ENCODE measurements at regions not wholly inside any gene's neighbourhood (a gene's known extent, or its start where the extent isn't known, plus 50 kb on each side); places are given as distances from the start of the nearest gene placed in this dataset.
"Not testable (repeated sequence)": the region's sequence is repeated elsewhere in the genome, so short reads cannot be mapped to it uniquely, and the experiment has no call there.

- DNase-seq, result no peak
These were observed 541.2 kb upstream of the CDH5 start for GRCh38 chr16:65825191-65825856.

GRCh38 chr16:65822148-65822547, 544.3 kb upstream of the CDH5 start:
- no peak for DNase-seq

GRCh38 chr16:65819136-65819898, 547.2 kb upstream of the CDH5 start:
- DNase-seq, result no peak

GRCh38 chr16:65817799-65818198, 548.7 kb upstream of the CDH5 start:
- no peak for DNase-seq

- no peak for DNase-seq
These were observed 549.4 kb upstream of the CDH5 start for GRCh38 chr16:65817066-65817465.

- no peak for DNase-seq
These were observed 549.9 kb upstream of the CDH5 start for GRCh38 chr16:65816556-65816955.

- DNase-seq, result no peak
These were observed 550.8 kb upstream of the CDH5 start for GRCh38 chr16:65815707-65816106.

GRCh38 chr16:65813879-65814278, 552.6 kb upstream of the CDH5 start:
- DNase-seq, result not testable (repeated sequence)

GRCh38 chr16:65809627-65810026, 556.9 kb upstream of the CDH5 start:
- DNase-seq, result no peak

- DNase-seq, result no peak
These were observed 557.7 kb upstream of the CDH5 start for GRCh38 chr16:65808790-65809189.

GRCh38 chr16:65807858-65808257, 558.6 kb upstream of the CDH5 start:
- DNase-seq, result no peak

GRCh38 chr16:65805704-65806103, 560.8 kb upstream of the CDH5 start:
- DNase-seq, result not testable (repeated sequence)

GRCh38 chr16:65796481-65796880, 570.0 kb upstream of the CDH5 start:
- DNase-seq, result no peak

GRCh38 chr16:65794973-65795372, 571.5 kb upstream of the CDH5 start:
- DNase-seq, result no peak

GRCh38 chr16:65793781-65794180, 572.7 kb upstream of the CDH5 start:
- DNase-seq, result no peak

GRCh38 chr16:65790768-65791167, 575.7 kb upstream of the CDH5 start:
- DNase-seq, result no peak

GRCh38 chr16:65789161-65789945, 577.1 kb upstream of the CDH5 start:
- no peak for DNase-seq

GRCh38 chr16:65788434-65789140, 577.9 kb upstream of the CDH5 start:
- DNase-seq, result no peak

GRCh38 chr16:65787921-65788320, 578.6 kb upstream of the CDH5 start:
- DNase-seq, result no peak

- DNase-seq, result no peak
These were observed 579.6 kb upstream of the CDH5 start for GRCh38 chr16:65786916-65787315.

GRCh38 chr16:65783709-65784474, 582.6 kb upstream of the CDH5 start:
- DNase-seq, result no peak
